ENCODE measurements at regions not wholly inside any gene's neighbourhood (a gene's known extent, or its start where the extent isn't known, plus 50 kb on each side); places are given as distances from the start of the nearest gene placed in this dataset.

DNA sequence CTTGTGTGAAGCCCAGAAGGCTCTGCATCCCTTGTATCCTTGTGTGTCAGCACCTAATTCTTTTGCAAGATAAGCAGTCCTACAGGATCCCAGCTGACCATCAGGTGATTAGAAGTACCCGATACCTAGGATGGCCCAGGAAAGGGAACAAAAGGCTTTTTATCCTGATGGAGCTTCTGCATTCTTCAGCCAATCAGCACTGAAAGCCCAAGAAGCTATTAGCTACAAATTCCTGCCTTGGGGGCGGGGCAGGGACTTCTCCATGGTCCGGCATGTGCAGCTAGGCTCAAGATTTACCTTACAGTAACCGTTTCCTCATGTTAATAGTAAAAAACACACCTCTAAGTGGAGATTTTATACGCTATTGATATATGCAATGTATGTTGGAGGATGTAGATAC, 264.6 kb upstream of the THUMPD2 start:
- H3K27me3 ChIP-seq, result no peaks in the 10 kb centered on the region
- DNase-seq (ENCODE audit: low spot score in 2 of 2), result no peak
- 77 to 80% methylated on average over 5 of the region's 5 CpGs for WGBS, 2 donors
- H3K9me3 ChIP-seq, result no peaks in the 10 kb centered on the region
- H3K36me3 ChIP-seq, result no peaks in the 10 kb centered on the region
- no peak overlapping the region for H3K27ac ChIP-seq
- no peak overlapping the region for H3K4me3 ChIP-seq
- TF ChIP-seq CTCF (IDR thresholded peaks at IDR 0.05), result no peak
- TF ChIP-seq POLR2A (IDR thresholded peaks at IDR 0.05), result no peak
- no peak for TF ChIP-seq EP300 (IDR thresholded peaks at IDR 0.05)
- H3K4me1 ChIP-seq, result no peaks in the 10 kb centered on the region

GRCh38 chr2:40043191-40043590, 264.1 kb upstream of the THUMPD2 start:
- Histone ChIP-seq H3K27ac (no peak overlapping the region), H3K27me3 (no peaks in the 10 kb centered on the region), H3K4me1 (no peaks in the 10 kb centered on the region), H3K36me3 (no peaks in the 10 kb centered on the region), H3K4me3 (no peak overlapping the region), H3K9me3 (no peaks in the 10 kb centered on the region)
- TF ChIP-seq EP300 (IDR thresholded peaks at IDR 0.05) (no peak), POLR2A (IDR thresholded peaks at IDR 0.05) (no peak), CTCF (IDR thresholded peaks at IDR 0.05) (no peak)
- WGBS, 2 donors, result 87% methylated on average over 4 of the region's 4 CpGs
- DNase-seq (ENCODE audit: low spot score in 2 of 2), result no peak

- TF ChIP-seq CTCF (IDR thresholded peaks at IDR 0.05) (no peak), EP300 (IDR thresholded peaks at IDR 0.05) (peak in 1 of 2 donors; percentile 47), POLR2A (IDR thresholded peaks at IDR 0.05) (no peak)
- Histone ChIP-seq H3K4me1 (no peaks in the 10 kb centered on the region), H3K27ac (no peak overlapping the region), H3K4me3 (no peak overlapping the region), H3K9me3 (no peaks in the 10 kb centered on the region), H3K27me3 (no peaks in the 10 kb centered on the region), H3K36me3 (no peaks in the 10 kb centered on the region)
- no peak for DNase-seq (ENCODE audit: low spot score in 2 of 2)
- 33 to 41% methylated on average over 6 of the region's 6 CpGs for WGBS, 2 donors
Observed at GRCh38 chr2:40041422-40042382, 262.6 kb upstream of the THUMPD2 start.

DNA sequence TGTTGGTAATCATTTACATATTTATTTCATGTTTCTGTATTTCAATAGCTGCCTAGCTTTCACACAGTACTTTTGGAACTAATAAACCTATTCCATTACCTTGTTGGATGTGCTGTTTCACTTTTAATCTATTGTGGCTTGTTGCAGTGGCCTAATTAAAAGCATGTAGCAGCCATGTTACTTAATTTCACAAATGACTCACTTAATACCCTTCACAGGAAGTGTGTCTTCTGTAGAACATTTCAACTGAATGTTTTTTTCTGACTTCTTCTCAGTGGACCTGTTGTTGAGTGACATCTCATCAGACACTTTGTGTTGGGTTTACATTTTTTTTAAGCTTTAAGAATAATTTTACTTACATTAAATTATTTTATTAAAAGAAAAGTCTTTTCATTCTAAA, 260.5 kb upstream of the THUMPD2 start:
- H3K27ac ChIP-seq, result no peak overlapping the region
- H3K27me3 ChIP-seq, result no peaks in the 10 kb centered on the region
- no peak overlapping the region for H3K4me3 ChIP-seq
- no peak for TF ChIP-seq EP300 (IDR thresholded peaks at IDR 0.05)
- TF ChIP-seq POLR2A (IDR thresholded peaks at IDR 0.05), result no peak
- TF ChIP-seq CTCF (IDR thresholded peaks at IDR 0.05), result no peak
- H3K4me1 ChIP-seq, result no peaks in the 10 kb centered on the region
- peaks cover 0 to 5% (median 0%) of the 10 kb centered on the region in 4 donors for H3K9me3 ChIP-seq
- H3K36me3 ChIP-seq, result no peaks in the 10 kb centered on the region
- no peak for DNase-seq (ENCODE audit: low spot score in 2 of 2)

GRCh38 chr2:40038646-40039045, 259.6 kb upstream of the THUMPD2 start:
- H3K27ac ChIP-seq, result no peak overlapping the region
- WGBS, 2 donors, result 87% methylated on average over 4 of the region's 4 CpGs
- no peak for TF ChIP-seq EP300 (IDR thresholded peaks at IDR 0.05)
- no peak for TF ChIP-seq POLR2A (IDR thresholded peaks at IDR 0.05)
- TF ChIP-seq CTCF (IDR thresholded peaks at IDR 0.05), result no peak
- no peaks in the 10 kb centered on the region for H3K4me1 ChIP-seq
- H3K27me3 ChIP-seq, result no peaks in the 10 kb centered on the region
- H3K4me3 ChIP-seq, result no peak overlapping the region
- H3K36me3 ChIP-seq, result no peaks in the 10 kb centered on the region
- peaks cover 0 to 14% (median 0%) of the 10 kb centered on the region in 4 donors for H3K9me3 ChIP-seq
- DNase-seq (ENCODE audit: low spot score in 2 of 2), result no peak
